HepG2 (cell line): ENCODE measurements at regions not wholly inside any gene's neighbourhood (a gene's known extent, or its start where the extent isn't known, plus 50 kb on each side); places are given as distances from the start of the nearest gene placed in this dataset.

Source experiments
- HNRNPUL1 ChIP-seq: fragments of 200-400 bp; formaldehyde crosslinking; IDR thresholded peaks from 2 replicates; pipeline ENCODE4 v1.6.1; 2017; ENCODE audit warnings: low read depth, mild to moderate bottlenecking, low read length, moderate library complexity
- LRRFIP1 ChIP-seq: sonication (generic); formaldehyde crosslinking; conservative IDR thresholded peaks from 2 replicates; pipeline ENCODE4 v1.4.0; 2020; ENCODE audit warnings: missing genetic modification reagents
- PAXIP1 ChIP-seq: sonication (generic); formaldehyde crosslinking; conservative IDR thresholded peaks from 2 replicates; pipeline ENCODE4 v1.4.0; 2020; ENCODE audit warnings: mild to moderate bottlenecking, missing genetic modification reagents, moderate library complexity
- POLR2AphosphoS5 ChIP-seq: IDR thresholded peaks from 2 replicates; pipeline ENCODE4 v1.6.1; 2012; ENCODE audit warnings: low read depth, low read length
- SAP130 ChIP-seq: IDR thresholded peaks from 2 replicates; pipeline ENCODE4 v1.6.1; 2016; ENCODE audit warnings: low read depth
- SIN3B ChIP-seq: fragments of 150-350 bp; IDR thresholded peaks from 2 replicates; pipeline ENCODE4 v1.6.1; 2014; ENCODE audit warnings: low read length
- TAF15 ChIP-seq: fragments of 200-400 bp; formaldehyde crosslinking; IDR thresholded peaks from one replicate; pipeline ENCODE4 v1.6.1; 2018; ENCODE audit warnings: mild to moderate bottlenecking, low read depth, low read length; ENCODE audit not compliant: poor library complexity, severe bottlenecking
- YEATS2 ChIP-seq: sonication (generic); formaldehyde crosslinking; IDR thresholded peaks from 2 replicates; pipeline ENCODE4 v1.4.0; 2020; ENCODE audit warnings: missing genetic modification reagents, borderline replicate concordance
- ZBTB25 ChIP-seq: IDR thresholded peaks from 2 replicates; pipeline ENCODE4 v1.6.1; 2018; ENCODE audit warnings: missing genetic modification reagents
- ZNF33A ChIP-seq: sonication (generic); formaldehyde crosslinking; IDR thresholded peaks from 2 replicates; pipeline ENCODE4 v1.5.1; 2020; ENCODE audit warnings: missing genetic modification reagents, mild to moderate bottlenecking, moderate library complexity, borderline replicate concordance
- ZNF383 ChIP-seq: sonication (generic); formaldehyde crosslinking; IDR thresholded peaks from 2 replicates; pipeline ENCODE4 v1.4.0; 2020; ENCODE audit warnings: missing genetic modification reagents, mild to moderate bottlenecking, borderline replicate concordance
- ZNF430 ChIP-seq: sonication (generic); formaldehyde crosslinking; IDR thresholded peaks from 2 replicates; pipeline ENCODE4 v1.9.0; 2021; ENCODE audit warnings: mild to moderate bottlenecking, missing genetic modification reagents
- ZNF597 ChIP-seq: sonication (generic); formaldehyde crosslinking; IDR thresholded peaks from 2 replicates; pipeline ENCODE4 v1.5.0; 2020; ENCODE audit warnings: missing genetic modification reagents

DNA sequence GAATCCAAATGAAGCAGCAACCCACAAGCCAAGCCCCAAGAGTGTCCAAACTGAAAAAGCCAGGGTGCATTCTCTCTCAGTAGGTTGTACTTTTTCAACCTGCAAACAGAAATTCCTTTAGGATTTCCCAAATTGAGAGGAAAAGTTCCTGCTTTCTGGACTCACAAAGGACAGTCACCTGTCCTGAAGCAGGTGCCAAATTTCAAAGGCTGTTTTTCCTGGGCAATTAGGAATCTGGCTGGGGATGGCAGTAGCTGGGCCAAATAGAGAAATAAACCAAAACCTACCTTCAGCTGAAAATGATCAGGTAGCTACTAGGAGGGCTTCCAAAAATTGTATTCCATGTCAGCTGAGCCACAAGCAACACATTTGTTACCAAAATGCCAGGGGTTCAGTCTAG is 83.1 kb upstream of the TP63 start (continued):
- TF ChIP-seq LRRFIP1 (CRISPR knock-in tag) (no peak), SAP130 (CRISPR knock-in tag) (no peak), SIN3B (no peak), ZNF383 (no peak), POLR2AphosphoS5 (no peak), TAF15 (no peak), YEATS2 (CRISPR knock-in tag) (no peak), ZBTB25 (no peak), HNRNPUL1 (no peak), ZNF33A (CRISPR knock-in tag) (no peak), ZNF430 (CRISPR knock-in tag) (no peak), ZNF597 (CRISPR knock-in tag) (no peak), PAXIP1 (CRISPR knock-in tag) (no peak)
- TF ChIP-seq, all 625 proteins: peak for 0
